ENCODE measurements at regions not wholly inside any gene's neighbourhood (a gene's known extent, or its start where the extent isn't known, plus 50 kb on each side); places are given as distances from the start of the nearest gene placed in this dataset.

DNA sequence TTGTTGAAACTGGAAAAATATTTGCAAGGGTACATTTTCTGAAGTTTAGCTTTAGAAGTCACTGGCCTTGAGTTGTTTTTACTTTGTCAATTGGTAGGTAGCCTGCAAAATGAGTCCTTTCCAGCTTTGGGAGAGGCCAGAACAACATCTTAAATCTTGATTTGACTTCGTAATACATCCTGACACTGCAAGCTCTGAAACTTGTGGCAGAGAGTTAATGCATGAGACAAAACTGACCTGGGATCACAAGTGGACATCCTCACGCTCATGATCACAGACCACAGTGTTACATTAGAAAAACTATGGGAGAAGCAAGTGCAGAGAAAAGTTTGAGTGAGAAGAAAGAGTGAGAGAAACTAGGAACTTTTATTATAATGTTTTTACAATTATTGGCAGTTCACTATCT, 550.9 kb downstream of the USP25 start:
- Histone ChIP-seq H3K27me3 (ENCODE audit: insufficient read depth, low read depth, severe bottlenecking) (no peaks in the 10 kb centered on the region), H3K9me3 (ENCODE audit: severe bottlenecking) (no peaks in the 10 kb centered on the region), H3K27ac (no peak overlapping the region), H3K36me3 (no peaks in the 10 kb centered on the region), H3K4me3 (ENCODE audit: low read depth, low read length) (no peak overlapping the region)
- DNase-seq, result no peak
- TF ChIP-seq, protein P1, sequence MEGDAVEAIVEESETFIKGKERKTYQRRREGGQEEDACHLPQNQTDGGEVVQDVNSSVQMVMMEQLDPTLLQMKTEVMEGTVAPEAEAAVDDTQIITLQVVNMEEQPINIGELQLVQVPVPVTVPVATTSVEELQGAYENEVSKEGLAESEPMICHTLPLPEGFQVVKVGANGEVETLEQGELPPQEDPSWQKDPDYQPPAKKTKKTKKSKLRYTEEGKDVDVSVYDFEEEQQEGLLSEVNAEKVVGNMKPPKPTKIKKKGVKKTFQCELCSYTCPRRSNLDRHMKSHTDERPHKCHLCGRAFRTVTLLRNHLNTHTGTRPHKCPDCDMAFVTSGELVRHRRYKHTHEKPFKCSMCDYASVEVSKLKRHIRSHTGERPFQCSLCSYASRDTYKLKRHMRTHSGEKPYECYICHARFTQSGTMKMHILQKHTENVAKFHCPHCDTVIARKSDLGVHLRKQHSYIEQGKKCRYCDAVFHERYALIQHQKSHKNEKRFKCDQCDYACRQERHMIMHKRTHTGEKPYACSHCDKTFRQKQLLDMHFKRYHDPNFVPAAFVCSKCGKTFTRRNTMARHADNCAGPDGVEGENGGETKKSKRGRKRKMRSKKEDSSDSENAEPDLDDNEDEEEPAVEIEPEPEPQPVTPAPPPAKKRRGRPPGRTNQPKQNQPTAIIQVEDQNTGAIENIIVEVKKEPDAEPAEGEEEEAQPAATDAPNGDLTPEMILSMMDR (IDR thresholded peaks at IDR 0.05; ENCODE audit: low read depth, low read length), result no peak

DNA sequence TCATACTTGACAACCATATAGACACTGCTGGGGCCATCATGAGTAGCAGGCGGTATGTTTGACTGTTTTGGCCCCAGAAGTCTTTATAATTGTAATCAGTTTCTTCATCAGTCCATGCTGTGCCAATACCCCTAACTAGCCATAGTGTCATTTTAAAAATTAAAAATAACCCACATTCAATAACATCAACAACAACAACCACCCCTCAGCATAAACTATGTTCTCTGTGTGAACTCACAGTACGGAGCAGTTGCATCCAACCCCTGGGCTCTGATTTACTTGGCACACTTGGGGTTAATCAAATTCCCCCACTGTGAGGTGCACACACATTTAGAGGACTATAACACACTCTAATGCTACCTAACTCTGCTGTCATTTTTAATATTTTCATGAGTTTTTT, 553.7 kb downstream of the USP25 start:
- H3K27me3 ChIP-seq (ENCODE audit: insufficient read depth, low read depth, severe bottlenecking), result no peaks in the 10 kb centered on the region
- no peak overlapping the region for H3K27ac ChIP-seq
- DNase-seq, result no peak
- no peaks in the 10 kb centered on the region for H3K36me3 ChIP-seq
- H3K9me3 ChIP-seq (ENCODE audit: severe bottlenecking), result no peaks in the 10 kb centered on the region
- H3K4me3 ChIP-seq (ENCODE audit: low read depth, low read length), result no peak overlapping the region
- TF ChIP-seq, protein P1 (IDR thresholded peaks at IDR 0.05; ENCODE audit: low read depth, low read length), result no peak

DNA sequence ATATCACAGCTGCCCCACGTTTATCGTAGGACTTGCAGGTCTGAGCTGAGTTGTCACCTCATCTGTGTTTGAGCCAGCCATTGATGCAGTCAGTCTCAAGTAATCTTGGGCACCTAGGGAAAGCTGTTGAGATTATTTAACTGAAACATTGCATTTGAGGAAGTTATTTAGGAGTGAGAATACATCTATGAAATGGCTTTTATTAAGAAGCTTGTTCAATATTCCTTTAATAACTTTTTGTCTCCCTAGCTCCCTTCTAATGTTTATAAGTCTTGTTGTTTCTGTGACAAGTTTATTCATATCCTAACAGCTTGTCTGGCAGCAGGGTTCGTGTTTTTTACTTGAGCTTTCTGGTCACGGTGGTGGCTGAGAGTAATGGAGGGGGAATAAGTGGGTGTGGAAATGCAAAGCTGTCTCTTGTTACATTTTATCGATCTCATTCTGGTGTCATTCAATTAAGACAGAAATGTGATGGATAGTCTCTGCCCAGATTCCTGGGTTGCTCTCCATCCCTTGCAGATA, 555.9 kb downstream of the USP25 start:
- TF ChIP-seq, protein P1 (IDR thresholded peaks at IDR 0.05; ENCODE audit: low read depth, low read length), result no peak
- Histone ChIP-seq H3K9me3 (ENCODE audit: severe bottlenecking) (no peaks in the 10 kb centered on the region), H3K27ac (no peak overlapping the region), H3K4me3 (ENCODE audit: low read depth, low read length) (no peak overlapping the region), H3K27me3 (ENCODE audit: insufficient read depth, low read depth, severe bottlenecking) (no peaks in the 10 kb centered on the region), H3K36me3 (no peaks in the 10 kb centered on the region)
- DNase-seq, result no peak

DNA sequence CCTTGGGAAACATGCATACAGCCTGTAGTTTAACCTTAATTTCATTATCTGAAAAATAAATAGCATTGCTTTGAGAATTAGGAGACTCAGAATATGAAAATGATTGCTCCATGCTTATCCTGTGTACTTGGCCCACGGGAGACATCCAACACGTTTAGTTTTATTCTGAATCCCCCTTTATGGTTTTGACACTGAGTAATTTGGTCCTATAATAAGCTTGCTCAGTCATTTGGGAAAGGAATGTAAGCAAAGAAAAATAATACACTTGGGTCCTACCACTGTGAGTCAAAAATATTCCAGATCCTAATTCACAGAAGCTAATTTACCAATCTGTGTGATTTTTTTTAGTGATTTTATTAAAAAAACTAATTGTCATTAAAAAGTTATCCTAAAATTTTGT, 557.3 kb downstream of the USP25 start:
- no peaks in the 10 kb centered on the region for H3K27me3 ChIP-seq (ENCODE audit: insufficient read depth, low read depth, severe bottlenecking)
- no peaks in the 10 kb centered on the region for H3K9me3 ChIP-seq (ENCODE audit: severe bottlenecking)
- no peak overlapping the region for H3K27ac ChIP-seq
- no peak for DNase-seq
- TF ChIP-seq, protein P1 (IDR thresholded peaks at IDR 0.05; ENCODE audit: low read depth, low read length), result no peak
- no peak overlapping the region for H3K4me3 ChIP-seq (ENCODE audit: low read depth, low read length)
- no peaks in the 10 kb centered on the region for H3K36me3 ChIP-seq

DNA sequence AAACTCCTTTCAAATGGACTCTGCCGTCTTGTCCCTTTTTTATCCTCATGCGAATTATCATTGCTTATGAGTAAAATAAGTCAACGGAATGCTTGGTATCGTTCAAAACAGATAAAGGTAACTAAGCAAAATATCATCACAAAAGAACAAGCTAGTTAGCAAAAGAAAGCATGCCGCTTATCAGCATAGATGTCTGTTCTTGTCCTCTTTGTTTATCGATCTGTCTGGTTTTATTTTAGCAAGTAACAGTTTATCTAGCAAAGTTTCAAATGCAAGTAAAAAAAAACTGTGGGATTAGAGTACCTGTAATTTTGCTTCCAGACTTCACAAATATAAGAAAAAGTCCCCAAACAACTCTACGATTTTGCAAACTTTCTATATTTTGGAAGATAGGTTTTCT, 561.5 kb downstream of the USP25 start:
- Histone ChIP-seq H3K27ac (no peak overlapping the region), H3K27me3 (ENCODE audit: insufficient read depth, low read depth, severe bottlenecking) (no peaks in the 10 kb centered on the region), H3K4me3 (ENCODE audit: low read depth, low read length) (no peak overlapping the region), H3K36me3 (no peaks in the 10 kb centered on the region), H3K9me3 (ENCODE audit: severe bottlenecking) (no peaks in the 10 kb centered on the region)
- no peak for DNase-seq
- TF ChIP-seq, protein P1 (IDR thresholded peaks at IDR 0.05; ENCODE audit: low read depth, low read length), result no peak

DNA sequence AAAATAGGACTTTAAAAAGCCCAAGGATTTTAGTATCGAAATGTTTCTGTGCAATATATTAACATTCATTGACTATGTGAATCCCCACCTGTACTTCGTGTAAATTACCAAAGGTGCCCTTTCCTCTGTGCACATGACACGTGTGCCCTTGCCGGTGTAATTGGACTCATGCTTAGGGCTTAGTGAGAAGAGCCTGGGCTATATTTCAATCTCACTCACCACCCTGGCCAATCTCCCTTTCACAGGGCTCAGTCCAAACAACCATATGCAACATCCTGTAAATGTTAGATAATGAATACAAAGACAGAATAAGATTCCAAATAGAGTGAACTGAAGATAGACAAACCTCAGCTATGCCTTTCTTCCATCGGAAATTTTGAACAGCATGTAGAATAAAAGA, 564.3 kb downstream of the USP25 start:
- TF ChIP-seq, protein P1 (IDR thresholded peaks at IDR 0.05; ENCODE audit: low read depth, low read length), result no peak
- Histone ChIP-seq H3K27me3 (ENCODE audit: insufficient read depth, low read depth, severe bottlenecking) (no peaks in the 10 kb centered on the region), H3K4me3 (ENCODE audit: low read depth, low read length) (no peak overlapping the region), H3K27ac (no peak overlapping the region), H3K36me3 (no peaks in the 10 kb centered on the region), H3K9me3 (ENCODE audit: severe bottlenecking) (no peaks in the 10 kb centered on the region)
- no peak for DNase-seq
